ENCODE measurements at regions not wholly inside any gene's neighbourhood (a gene's known extent, or its start where the extent isn't known, plus 50 kb on each side); places are given as distances from the start of the nearest gene placed in this dataset.

DNA sequence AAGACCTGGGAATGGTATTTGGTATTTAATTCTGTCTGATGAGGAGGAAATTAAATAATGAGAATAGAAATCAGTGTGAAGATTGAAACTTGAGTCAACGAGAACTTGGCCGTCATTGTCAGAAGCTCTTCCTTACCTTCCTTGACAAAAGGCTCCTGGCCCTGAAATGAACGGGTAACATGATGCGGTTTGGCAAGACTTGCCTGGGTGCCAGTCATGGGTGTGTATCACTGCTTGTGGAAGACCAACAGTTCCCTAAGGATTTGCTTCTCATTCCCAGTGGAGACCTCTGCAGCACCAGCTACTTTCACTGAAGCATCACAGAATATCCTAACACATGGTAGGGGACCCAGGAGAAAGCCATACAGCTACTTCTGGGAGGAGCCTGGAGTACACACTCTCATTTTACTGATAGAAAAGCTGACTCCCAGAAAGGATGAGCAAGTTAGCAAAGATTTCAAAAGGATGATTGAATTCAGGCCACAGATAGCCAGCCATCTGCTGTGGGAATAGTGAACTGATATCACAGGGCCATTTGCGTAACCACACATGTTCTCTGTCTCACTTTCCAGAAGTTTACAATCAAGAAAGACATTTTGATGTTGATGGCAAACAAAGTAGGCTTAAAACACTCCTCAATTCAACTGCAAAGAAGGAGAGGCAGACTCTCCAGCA is 258.1 kb upstream of the SALL1 start:
- TF ChIP-seq, protein P1, sequence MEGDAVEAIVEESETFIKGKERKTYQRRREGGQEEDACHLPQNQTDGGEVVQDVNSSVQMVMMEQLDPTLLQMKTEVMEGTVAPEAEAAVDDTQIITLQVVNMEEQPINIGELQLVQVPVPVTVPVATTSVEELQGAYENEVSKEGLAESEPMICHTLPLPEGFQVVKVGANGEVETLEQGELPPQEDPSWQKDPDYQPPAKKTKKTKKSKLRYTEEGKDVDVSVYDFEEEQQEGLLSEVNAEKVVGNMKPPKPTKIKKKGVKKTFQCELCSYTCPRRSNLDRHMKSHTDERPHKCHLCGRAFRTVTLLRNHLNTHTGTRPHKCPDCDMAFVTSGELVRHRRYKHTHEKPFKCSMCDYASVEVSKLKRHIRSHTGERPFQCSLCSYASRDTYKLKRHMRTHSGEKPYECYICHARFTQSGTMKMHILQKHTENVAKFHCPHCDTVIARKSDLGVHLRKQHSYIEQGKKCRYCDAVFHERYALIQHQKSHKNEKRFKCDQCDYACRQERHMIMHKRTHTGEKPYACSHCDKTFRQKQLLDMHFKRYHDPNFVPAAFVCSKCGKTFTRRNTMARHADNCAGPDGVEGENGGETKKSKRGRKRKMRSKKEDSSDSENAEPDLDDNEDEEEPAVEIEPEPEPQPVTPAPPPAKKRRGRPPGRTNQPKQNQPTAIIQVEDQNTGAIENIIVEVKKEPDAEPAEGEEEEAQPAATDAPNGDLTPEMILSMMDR (conservative IDR thresholded peaks at IDR 0.05; ENCODE audit: low read length), result no peak
- TF ChIP-seq EZH2phosphoT487 (IDR thresholded peaks at IDR 0.05; ENCODE audit: borderline replicate concordance, low read depth, low read length), result no peak

Data from OCI-LY7 (cell line).